CD8-positive, alpha-beta memory T cell (primary cell): ENCODE measurements at regions not wholly inside any gene's neighbourhood (a gene's known extent, or its start where the extent isn't known, plus 50 kb on each side); places are given as distances from the start of the nearest gene placed in this dataset.
"Not testable (repeated sequence)": the region's sequence is repeated elsewhere in the genome, so short reads cannot be mapped to it uniquely, and the experiment has no call there.

Source experiments
- CTCF ChIA-PET: fragments of 350-600 bp; sonication (Branson Sonifier 250); formaldehyde crosslinking; loops from one replicate; lab custom pipeline; 2021; ENCODE audit warnings: antibody characterized with exemption; lab: Charles Lee
- POLR2A ChIA-PET: fragments of 350-600 bp; sonication (Branson Sonifier 250); formaldehyde crosslinking; loops from one replicate; lab custom pipeline; 2021; ENCODE audit warnings: antibody characterized with exemption; lab: Charles Lee
- DNase-seq, 5 donors: peaks; one replicate each; pipeline versions ENCODE4 v3.0.0 to v3.0.0-alpha.2; 2020 to 2022; ENCODE audit warnings: mixed read lengths in 1 of 5
- H3K27ac ChIP-seq: one replicate; pipeline ENCODE4 v1.7.0; 2013; ENCODE audit warnings: low read depth, mild to moderate bottlenecking, low read length, moderate library complexity
- H3K27me3 ChIP-seq: 2 replicates; pipeline ENCODE4 v1.7.0; 2013; ENCODE audit warnings: low read length, mild to moderate bottlenecking; ENCODE audit not compliant: insufficient read depth, poor library complexity, severe bottlenecking
- H3K36me3 ChIP-seq: 2 replicates; pipeline ENCODE4 v1.7.0; 2013; ENCODE audit warnings: mild to moderate bottlenecking, low read length, moderate library complexity; ENCODE audit not compliant: insufficient read depth
- H3K4me1 ChIP-seq: 2 replicates; pipeline ENCODE4 v1.7.0; 2013; ENCODE audit warnings: mild to moderate bottlenecking, low read length, moderate library complexity; ENCODE audit not compliant: insufficient read depth
- H3K4me3 ChIP-seq: 2 replicates; pipeline ENCODE4 v1.7.0; 2013; ENCODE audit warnings: mild to moderate bottlenecking, low read length
- H3K9me3 ChIP-seq: 2 replicates; pipeline ENCODE4 v1.7.0; 2013; ENCODE audit warnings: mild to moderate bottlenecking, low read length
- H3K27ac Mint-ChIP-seq, 8 donors: one replicate each; pipeline ENCODE4 v1.8.0; 2020 to 2021; ENCODE audit warnings: mixed read lengths in 8 of 8, mild to moderate bottlenecking in 6 of 8, inconsistent platforms in 3 of 8, moderate library complexity in 3 of 8
- H3K27me3 Mint-ChIP-seq, 2 donors: one replicate each; pipeline ENCODE4 v1.8.0; 2020 to 2021; ENCODE audit warnings: mixed read lengths in 2 of 2, mild to moderate bottlenecking in 1 of 2, moderate library complexity in 1 of 2
- H3K36me3 Mint-ChIP-seq, 3 donors: one replicate each; pipeline ENCODE4 v1.8.0; 2020 to 2021; ENCODE audit warnings: mixed read lengths in 3 of 3, inconsistent platforms in 1 of 3, mild to moderate bottlenecking in 1 of 3
- H3K4me1 Mint-ChIP-seq, 3 donors: one replicate each; pipeline ENCODE4 v1.8.0; 2020 to 2021; ENCODE audit warnings: mixed read lengths in 3 of 3, inconsistent platforms in 1 of 3, mild to moderate bottlenecking in 1 of 3
- H3K4me3 Mint-ChIP-seq, 7 donors: one replicate each; pipeline ENCODE4 v1.8.0; 2020 to 2021; ENCODE audit warnings: mixed read lengths in 7 of 7, mild to moderate bottlenecking in 6 of 7, moderate library complexity in 4 of 7, inconsistent platforms in 2 of 7
- H3K9me3 Mint-ChIP-seq, 5 donors: one replicate each; pipeline ENCODE4 v1.8.0; 2020 to 2022; ENCODE audit warnings: mixed read lengths in 5 of 5, mild to moderate bottlenecking in 3 of 5, moderate library complexity in 2 of 5, inconsistent platforms in 1 of 5

DNA sequence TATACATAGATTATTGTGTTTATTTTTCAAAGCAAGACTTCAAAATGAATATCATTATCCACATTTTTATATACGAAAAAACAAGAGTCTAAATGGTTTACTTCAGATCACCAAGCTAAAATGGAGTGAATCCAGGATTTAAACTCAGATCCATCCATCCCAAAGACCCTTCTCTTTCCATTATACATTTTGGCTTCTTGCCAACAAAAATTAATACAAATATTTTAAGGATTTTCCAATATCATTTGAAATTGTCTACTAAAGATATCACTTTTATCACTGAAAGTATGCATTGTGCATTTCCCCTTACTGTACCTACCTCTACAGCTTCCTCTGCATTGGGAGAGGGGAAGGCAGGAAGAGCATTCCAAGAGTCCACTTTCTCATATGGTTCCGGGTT, 541.2 kb downstream of the RPS29 start:
- CTCF ChIA-PET: no interaction called here
- POLR2A ChIA-PET: no interaction called here

DNA sequence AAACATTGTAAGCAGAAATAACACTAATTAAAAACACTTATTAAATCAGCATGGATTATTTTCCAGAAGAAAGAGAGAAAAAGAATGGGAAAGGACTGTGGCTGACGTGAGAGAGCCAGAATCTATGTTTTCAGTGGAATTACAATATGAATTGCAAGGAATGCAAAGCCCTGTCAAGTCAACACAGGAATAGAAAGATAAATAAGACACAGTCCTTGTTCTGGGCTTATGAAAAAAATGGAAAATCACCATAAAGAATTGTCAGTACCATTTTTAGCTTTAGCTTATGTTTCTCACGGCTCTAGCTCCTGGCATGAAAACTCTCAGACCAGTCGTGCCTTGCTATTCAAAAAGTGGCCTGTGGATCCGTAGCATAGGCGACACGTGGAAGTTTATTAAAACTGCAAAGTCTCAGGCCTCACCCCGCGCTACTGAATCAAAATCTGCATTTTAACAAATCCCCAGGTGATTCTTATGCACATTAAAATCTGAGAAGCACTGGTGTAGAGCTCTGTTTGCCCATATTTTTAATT, 549.1 kb downstream of the RPS29 start:
- H3K27ac Mint-ChIP-seq: no peak overlapping the region
- H3K4me3 ChIP-seq: no peak overlapping the region
- no peak for DNase-seq
- no peaks in the 10 kb centered on the region for H3K4me1 Mint-ChIP-seq
- H3K27ac ChIP-seq: no peak overlapping the region
- POLR2A ChIA-PET: no interaction called here
- no peaks in the 10 kb centered on the region for H3K4me1 ChIP-seq
- no peaks in the 10 kb centered on the region for H3K36me3 Mint-ChIP-seq
- peaks cover 0 to under 1% of the 10 kb centered on the region in 2 donors for H3K27me3 Mint-ChIP-seq
- H3K36me3 ChIP-seq: no peaks in the 10 kb centered on the region
- no peaks in the 10 kb centered on the region for H3K9me3 ChIP-seq
- H3K9me3 Mint-ChIP-seq: peaks cover 0 to 6% (median 0%) of the 10 kb centered on the region in 5 donors
- CTCF ChIA-PET: no interaction called here
- no peak overlapping the region for H3K4me3 Mint-ChIP-seq
- H3K27me3 ChIP-seq: no peaks in the 10 kb centered on the region

More for the DNA sequence above, 541.2 kb downstream of the RPS29 start:
- Histone ChIP-seq H3K36me3 (no peaks in the 10 kb centered on the region), H3K4me1 (no peaks in the 10 kb centered on the region), H3K9me3 (no peaks in the 10 kb centered on the region), H3K27ac (no peak overlapping the region), H3K27me3 (no peaks in the 10 kb centered on the region), H3K4me3 (no peak overlapping the region)
- Mint-ChIP-seq H3K27me3 (no peaks in the 10 kb centered on the region), H3K36me3 (no peaks in the 10 kb centered on the region), H3K27ac (no peak overlapping the region), H3K4me3 (no peak overlapping the region), H3K9me3 (peaks cover 0 to 3% (median 0%) of the 10 kb centered on the region in 5 donors), H3K4me1 (no peaks in the 10 kb centered on the region)
- DNase-seq: no peak

DNA sequence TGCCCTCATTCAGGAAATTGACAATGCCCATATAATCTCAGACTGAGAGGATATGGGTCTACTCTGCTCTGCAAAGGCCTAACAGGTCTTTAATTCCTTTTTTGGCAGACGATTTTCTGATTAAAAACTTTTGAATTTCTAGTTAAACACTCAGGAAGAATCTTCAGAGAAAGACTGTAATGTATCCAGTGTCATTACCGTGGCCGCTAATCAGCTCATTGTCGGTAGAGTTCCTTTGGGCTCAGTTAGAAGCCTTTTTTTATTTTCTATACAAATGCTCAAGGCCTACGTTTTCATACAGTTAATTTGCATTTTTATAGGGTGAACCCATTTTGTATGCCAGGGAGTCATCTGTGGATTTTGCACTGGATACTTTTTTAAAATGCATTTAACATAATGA, 549.9 kb downstream of the RPS29 start:
- ChIA-PET POLR2A (no interaction called here), CTCF (no interaction called here)
- no peaks in the 10 kb centered on the region for H3K4me1 Mint-ChIP-seq
- H3K9me3 Mint-ChIP-seq: peaks cover 0 to 6% (median 0%) of the 10 kb centered on the region in 5 donors
- H3K27me3 ChIP-seq: no peaks in the 10 kb centered on the region
- DNase-seq: no peak
- no peak overlapping the region for H3K4me3 ChIP-seq
- no peak overlapping the region for H3K27ac Mint-ChIP-seq
- no peaks in the 10 kb centered on the region for H3K4me1 ChIP-seq
- H3K27me3 Mint-ChIP-seq: peaks cover 0 to 1% of the 10 kb centered on the region in 2 donors
- H3K4me3 Mint-ChIP-seq: no peak overlapping the region
- H3K9me3 ChIP-seq: no peaks in the 10 kb centered on the region
- no peaks in the 10 kb centered on the region for H3K36me3 Mint-ChIP-seq
- H3K36me3 ChIP-seq: no peaks in the 10 kb centered on the region
- H3K27ac ChIP-seq: no peak overlapping the region

DNA sequence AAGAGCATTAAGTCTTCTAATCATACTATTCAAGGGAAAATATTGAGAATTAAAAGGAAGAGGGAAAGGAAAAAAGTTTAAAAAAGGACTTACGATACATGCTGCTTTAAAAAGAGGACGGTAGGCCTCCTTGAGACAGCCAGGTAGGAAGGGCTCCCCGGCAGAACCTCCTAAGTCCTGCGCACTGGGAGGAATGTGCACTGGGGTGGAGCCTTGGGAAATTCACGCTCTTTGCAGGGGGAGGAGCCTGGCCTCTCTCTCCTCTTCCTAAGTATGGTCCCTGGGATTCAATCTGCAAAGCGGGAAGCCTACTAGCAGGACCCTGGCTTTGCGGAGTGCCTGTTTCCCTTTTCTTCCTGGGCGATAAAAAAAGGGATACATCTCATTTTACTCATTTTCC, 553.0 kb downstream of the RPS29 start:
- Mint-ChIP-seq H3K27ac (no peak overlapping the region), H3K27me3 (peaks cover 0 to 1% of the 10 kb centered on the region in 2 donors), H3K4me3 (no peak overlapping the region), H3K36me3 (no peaks in the 10 kb centered on the region), H3K9me3 (peaks cover 0 to 6% (median 0%) of the 10 kb centered on the region in 5 donors), H3K4me1 (no peaks in the 10 kb centered on the region)
- Histone ChIP-seq H3K36me3 (no peaks in the 10 kb centered on the region), H3K4me3 (no peak overlapping the region), H3K4me1 (no peaks in the 10 kb centered on the region), H3K27me3 (no peaks in the 10 kb centered on the region), H3K27ac (no peak overlapping the region), H3K9me3 (no peaks in the 10 kb centered on the region)
- CTCF ChIA-PET: no interaction called here
- POLR2A ChIA-PET: no interaction called here
- DNase-seq: no peak

DNA sequence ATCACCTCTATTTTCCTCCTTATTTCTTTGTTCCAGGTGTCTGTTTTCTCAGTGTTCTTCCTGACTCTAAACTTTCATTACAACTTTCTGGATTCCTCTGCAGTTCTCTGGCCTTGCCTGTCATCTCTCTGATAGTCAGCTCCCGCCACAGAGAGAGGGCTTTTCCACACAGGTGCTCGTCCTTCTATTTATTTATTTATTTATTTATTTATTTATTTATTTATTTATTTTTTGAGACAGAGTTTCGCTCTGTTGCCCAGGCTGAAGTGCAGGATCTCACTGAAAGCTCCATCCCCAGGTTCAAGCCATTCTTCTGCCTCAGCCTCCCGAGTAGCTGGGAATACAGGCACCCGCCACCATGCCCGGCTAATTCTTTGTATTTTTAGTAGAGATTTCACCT, 554.5 kb downstream of the RPS29 start:
- H3K27me3 Mint-ChIP-seq, H3K4me1 Mint-ChIP-seq, H3K27me3 ChIP-seq, H3K27ac ChIP-seq, H3K36me3 ChIP-seq, DNase-seq, H3K9me3 ChIP-seq, H3K36me3 Mint-ChIP-seq, H3K4me3 Mint-ChIP-seq, POLR2A ChIA-PET, H3K9me3 Mint-ChIP-seq, H3K4me3 ChIP-seq, H3K27ac Mint-ChIP-seq, H3K4me1 ChIP-seq, CTCF ChIA-PET: not testable (repeated sequence)

DNA sequence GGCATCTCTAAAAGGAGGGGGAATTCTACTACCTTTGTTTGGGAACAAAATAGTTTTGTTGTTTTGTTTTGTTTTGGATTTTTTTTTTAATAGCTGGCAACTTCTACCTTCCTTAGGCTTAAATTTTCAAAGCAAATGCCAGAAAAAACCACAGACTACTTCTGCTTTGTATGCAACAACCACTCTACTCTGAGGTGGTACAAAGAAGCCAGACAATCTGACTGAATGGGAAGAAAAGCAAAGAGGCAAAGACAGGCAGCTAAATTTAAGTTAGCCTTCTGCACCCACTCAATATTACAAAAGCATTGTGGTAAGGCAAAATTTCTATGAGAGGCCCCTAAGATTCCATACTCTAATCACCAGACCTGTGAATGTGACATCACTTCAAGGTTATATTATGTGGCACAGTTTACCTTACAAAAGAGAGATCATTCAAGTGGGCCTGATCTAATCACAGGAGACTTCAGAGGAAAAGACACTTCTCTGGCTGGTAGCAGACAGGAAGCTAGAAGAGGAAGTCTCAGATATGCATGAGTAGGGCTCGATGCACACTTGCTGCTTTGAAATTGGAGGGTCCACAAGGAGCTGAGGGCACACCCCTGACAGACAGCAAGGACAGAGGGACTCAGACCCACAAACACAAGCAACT, 566.6 kb downstream of the RPS29 start:
- POLR2A ChIA-PET: no interaction called here
- Mint-ChIP-seq H3K4me3 (no peak overlapping the region), H3K9me3 (peaks cover 0 to 5% (median 4%) of the 10 kb centered on the region in 5 donors), H3K4me1 (no peaks in the 10 kb centered on the region), H3K27ac (no peak overlapping the region), H3K36me3 (no peaks in the 10 kb centered on the region), H3K27me3 (no peaks in the 10 kb centered on the region)
- Histone ChIP-seq H3K4me3 (no peak overlapping the region), H3K27ac (no peak overlapping the region), H3K27me3 (no peaks in the 10 kb centered on the region), H3K9me3 (no peaks in the 10 kb centered on the region), H3K4me1 (no peaks in the 10 kb centered on the region), H3K36me3 (no peaks in the 10 kb centered on the region)
- CTCF ChIA-PET: no interaction called here
- no peak for DNase-seq

DNA sequence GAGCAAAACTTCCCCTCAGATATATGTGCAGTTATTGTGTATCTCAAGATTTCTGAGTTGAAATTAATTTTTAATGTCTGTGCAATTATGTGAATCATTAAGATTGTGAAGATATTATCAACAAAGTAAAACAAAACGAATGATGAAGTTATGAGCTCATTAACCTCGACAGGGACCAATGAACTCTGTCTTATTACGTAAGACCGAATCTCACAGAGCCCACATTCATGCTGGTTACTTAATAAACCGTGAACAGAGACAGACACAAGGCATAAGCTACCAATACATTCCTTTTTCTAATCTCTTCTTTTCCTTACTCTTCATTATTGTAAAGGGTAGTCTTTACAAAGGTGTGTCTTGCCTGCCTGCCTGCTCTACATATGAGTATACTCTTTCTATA, 568.7 kb downstream of the RPS29 start:
- H3K36me3 Mint-ChIP-seq: no peaks in the 10 kb centered on the region
- H3K4me3 Mint-ChIP-seq: no peak overlapping the region
- H3K27ac ChIP-seq: no peak overlapping the region
- H3K27me3 ChIP-seq: no peaks in the 10 kb centered on the region
- no peak for DNase-seq
- H3K4me1 Mint-ChIP-seq: no peaks in the 10 kb centered on the region
- no peaks in the 10 kb centered on the region for H3K9me3 ChIP-seq
- no peaks in the 10 kb centered on the region for H3K36me3 ChIP-seq
- no peak overlapping the region for H3K4me3 ChIP-seq
- ChIA-PET CTCF (interaction anchor here (1.1 kb wide), 1 partner anchor 23 kb away, joined by 3 read pairs; no protein-coding TSS in a partner anchor), POLR2A (no interaction called here)
- H3K27ac Mint-ChIP-seq: no peak overlapping the region
- H3K9me3 Mint-ChIP-seq: peaks cover 0 to 5% (median 0%) of the 10 kb centered on the region in 5 donors
- no peaks in the 10 kb centered on the region for H3K4me1 ChIP-seq
- no peaks in the 10 kb centered on the region for H3K27me3 Mint-ChIP-seq

DNA sequence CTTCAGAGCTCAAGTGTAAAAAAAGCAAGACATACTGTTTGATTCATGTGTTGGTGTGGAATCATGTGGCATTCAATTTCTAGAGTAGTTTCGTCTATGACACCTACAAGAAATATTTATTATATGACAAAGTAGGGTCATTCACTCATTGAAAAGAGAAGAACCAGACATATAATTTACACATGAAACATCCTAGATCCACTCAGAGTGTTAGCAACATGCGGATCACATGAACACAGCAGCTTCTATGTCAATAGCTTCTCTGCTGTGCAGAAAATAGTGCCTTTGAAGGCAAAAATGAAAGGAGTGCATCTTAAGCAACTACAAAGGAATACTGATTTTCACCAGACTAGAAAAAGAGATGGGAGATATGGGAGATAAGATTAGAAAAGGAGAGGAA, 569.8 kb downstream of the RPS29 start:
- Mint-ChIP-seq H3K4me1 (no peaks in the 10 kb centered on the region), H3K27me3 (no peaks in the 10 kb centered on the region), H3K4me3 (no peak overlapping the region), H3K9me3 (peaks cover 0 to 5% (median 0%) of the 10 kb centered on the region in 5 donors), H3K27ac (no peak overlapping the region), H3K36me3 (no peaks in the 10 kb centered on the region)
- Histone ChIP-seq H3K27ac (no peak overlapping the region), H3K4me3 (no peak overlapping the region), H3K27me3 (no peaks in the 10 kb centered on the region), H3K9me3 (no peaks in the 10 kb centered on the region), H3K4me1 (no peaks in the 10 kb centered on the region), H3K36me3 (no peaks in the 10 kb centered on the region)
- DNase-seq: no peak
- CTCF ChIA-PET: no interaction called here
- POLR2A ChIA-PET: no interaction called here
